GM19238 (cell line): ENCODE measurements at regions not wholly inside any gene's neighbourhood (a gene's known extent, or its start where the extent isn't known, plus 50 kb on each side); places are given as distances from the start of the nearest gene placed in this dataset.

Experiments
- DNase-seq: peaks from one replicate; pipeline ENCODE4 v3.0.0; 2011; ENCODE audit warnings: low spot score; ENCODE audit not compliant: insufficient read length

GRCh38 chr4:31052519-31052918 is 332.4 kb downstream of the PCDH7 start:
- no peak for DNase-seq

GRCh38 chr4:31053451-31053850 is 333.3 kb downstream of the PCDH7 start:
- DNase-seq: no peak

- DNase-seq: no peak
These were observed 334.1 kb downstream of the PCDH7 start for GRCh38 chr4:31054295-31054694.

DNA sequence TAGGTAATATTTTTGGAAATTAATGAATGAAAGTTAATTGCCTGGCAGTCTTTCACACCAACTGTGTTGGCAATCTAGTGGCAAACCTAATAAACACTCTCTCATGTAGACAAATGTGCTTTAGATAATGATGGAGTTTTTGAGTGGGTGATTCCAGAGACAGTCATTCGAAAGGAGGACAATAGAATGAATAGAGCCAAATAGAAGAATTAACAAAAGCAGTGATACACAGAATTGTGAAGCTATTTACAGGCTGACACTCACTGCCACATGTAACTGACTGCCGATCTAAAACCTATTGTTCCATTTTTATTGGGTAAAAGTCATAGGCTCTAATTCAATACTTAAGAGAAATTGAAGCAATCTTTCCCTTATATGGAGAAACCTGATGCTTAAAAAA is 338.5 kb downstream of the PCDH7 start:
- DNase-seq: no peak

- no peak for DNase-seq
These were observed 339.8 kb downstream of the PCDH7 start for GRCh38 chr4:31059753-31060522.

- no peak for DNase-seq
These were observed 344.9 kb downstream of the PCDH7 start for GRCh38 chr4:31065086-31065485.

GRCh38 chr4:31068257-31069075 is 348.3 kb downstream of the PCDH7 start:
- DNase-seq: no peak

DNA sequence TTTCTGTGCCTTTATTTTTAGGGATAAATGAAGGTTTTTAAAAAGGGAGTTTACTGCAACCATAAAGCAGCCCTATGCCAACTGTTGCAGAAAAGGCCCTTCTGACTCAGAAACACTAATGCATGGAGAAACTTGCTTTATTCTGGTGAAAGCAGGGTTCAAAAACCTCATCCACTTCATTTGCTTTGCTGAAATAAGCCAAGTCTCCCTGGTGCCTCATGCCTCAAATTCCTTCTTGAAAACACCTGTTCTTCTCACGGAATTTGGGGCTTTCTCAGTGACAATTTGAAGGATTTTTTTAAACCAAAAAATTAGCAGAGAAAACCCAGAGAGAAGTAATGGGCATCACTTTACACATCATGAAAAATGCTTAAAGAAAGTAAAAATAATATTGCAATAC is 349.0 kb downstream of the PCDH7 start:
- no peak for DNase-seq

DNA sequence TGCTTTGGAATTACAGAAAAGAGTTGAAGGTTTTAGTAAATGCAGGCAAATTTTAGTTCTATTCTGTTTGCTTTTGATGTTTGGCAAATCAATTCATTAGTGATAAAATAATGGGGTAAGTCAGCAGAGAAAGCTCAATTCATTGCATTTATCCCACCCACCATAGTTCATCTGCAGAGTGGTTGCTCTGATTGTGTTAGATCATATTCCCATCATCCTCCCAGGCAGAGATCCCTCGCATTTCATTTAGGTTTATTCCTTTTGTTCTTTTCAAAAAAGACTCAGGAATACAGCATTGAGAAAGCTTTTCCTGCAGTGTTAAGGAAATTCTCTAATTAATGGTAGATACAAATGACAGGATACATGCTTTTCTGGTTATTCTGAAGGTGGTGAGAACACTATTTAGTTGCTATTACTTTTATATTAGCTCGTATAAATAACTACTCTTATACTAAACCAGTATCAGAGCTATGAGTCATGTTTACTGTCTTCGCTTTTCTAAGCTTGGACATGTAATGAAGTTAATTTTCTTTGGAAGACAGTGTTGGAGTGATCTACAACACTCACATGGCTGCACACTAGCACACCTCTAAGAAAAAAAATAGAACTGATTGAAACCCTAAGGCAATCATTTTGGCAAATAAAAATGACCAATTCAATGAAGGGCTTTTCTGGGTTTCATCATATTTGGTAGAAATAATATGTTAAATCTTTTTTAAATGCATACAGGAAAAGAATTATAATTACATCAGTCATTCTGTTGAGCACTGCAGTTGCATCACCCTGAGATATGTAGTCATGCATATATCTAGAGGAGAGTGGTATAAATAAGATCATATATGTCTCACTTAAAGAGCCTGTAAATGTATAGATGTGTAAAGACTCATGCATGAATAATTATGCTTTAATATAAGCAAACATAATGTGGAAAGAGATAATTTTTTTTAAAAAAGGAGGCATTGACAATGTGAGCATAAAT is 351.6 kb downstream of the PCDH7 start:
- DNase-seq: no peak

- DNase-seq: no peak
These were observed 355.8 kb downstream of the PCDH7 start for GRCh38 chr4:31075969-31076368.

- no peak for DNase-seq
These were observed 358.5 kb downstream of the PCDH7 start for GRCh38 chr4:31078661-31079060.

- DNase-seq: no peak
These were observed 360.7 kb downstream of the PCDH7 start for GRCh38 chr4:31080887-31081286.

DNA sequence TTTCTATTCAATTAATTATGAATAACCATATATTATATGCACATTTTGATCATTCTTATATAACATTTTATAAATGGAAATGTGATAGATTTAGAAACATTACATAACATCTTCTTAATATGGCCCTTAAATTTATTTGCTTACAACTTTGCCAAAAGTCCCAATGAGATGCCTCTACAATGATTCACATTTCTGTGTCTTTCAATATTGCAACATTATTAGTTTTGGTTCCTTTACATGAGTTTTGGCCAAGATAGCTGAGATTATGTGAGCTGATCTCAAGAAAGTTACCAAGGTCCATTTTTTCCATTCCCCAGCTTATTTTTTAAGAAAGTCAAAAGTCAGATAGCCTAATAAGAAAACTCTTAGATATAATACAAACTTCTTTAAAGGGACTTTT is 361.2 kb downstream of the PCDH7 start:
- DNase-seq: no peak

DNA sequence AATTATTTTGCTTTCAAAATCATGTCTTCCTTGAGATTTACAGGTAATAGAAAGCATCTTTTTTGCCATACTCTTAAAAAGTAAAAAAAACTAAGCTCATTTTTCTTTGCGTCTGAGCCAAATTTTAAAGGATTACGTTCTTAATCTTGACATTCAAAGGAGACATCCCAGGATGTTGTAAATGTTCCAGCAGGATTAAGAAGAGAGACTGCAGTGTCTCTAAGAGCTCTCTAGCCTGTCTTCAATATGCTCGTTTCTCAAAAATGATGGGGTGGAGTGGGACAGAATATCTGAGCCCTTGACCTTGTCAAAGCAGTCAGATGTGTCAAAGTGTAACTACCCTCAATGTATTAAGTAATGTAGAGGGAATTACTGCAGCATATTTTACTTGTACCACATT is 363.3 kb downstream of the PCDH7 start:
- no peak for DNase-seq

- no peak for DNase-seq
These were observed 364.7 kb downstream of the PCDH7 start for GRCh38 chr4:31084806-31085416.

DNA sequence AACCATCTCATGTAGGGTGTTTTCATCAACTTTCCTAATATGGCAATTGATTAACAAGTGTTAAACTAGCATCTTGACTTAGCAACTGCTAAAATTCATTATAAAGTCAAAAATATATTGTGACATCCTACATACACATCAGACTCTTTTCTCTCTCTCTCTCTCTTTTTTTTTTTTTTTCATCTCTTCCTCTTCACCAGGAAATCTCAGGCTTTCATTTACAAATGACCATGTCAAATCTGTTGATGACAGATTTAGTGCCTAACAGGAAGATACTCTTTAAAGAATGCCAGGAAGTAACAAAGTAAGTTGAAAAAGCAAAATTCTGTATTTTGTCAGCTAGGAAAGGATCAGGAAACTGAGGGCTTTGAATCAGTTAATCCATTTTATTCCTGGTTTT is 365.5 kb downstream of the PCDH7 start:
- no peak for DNase-seq

GRCh38 chr4:31086756-31087330 is 366.7 kb downstream of the PCDH7 start:
- DNase-seq: no peak

DNA sequence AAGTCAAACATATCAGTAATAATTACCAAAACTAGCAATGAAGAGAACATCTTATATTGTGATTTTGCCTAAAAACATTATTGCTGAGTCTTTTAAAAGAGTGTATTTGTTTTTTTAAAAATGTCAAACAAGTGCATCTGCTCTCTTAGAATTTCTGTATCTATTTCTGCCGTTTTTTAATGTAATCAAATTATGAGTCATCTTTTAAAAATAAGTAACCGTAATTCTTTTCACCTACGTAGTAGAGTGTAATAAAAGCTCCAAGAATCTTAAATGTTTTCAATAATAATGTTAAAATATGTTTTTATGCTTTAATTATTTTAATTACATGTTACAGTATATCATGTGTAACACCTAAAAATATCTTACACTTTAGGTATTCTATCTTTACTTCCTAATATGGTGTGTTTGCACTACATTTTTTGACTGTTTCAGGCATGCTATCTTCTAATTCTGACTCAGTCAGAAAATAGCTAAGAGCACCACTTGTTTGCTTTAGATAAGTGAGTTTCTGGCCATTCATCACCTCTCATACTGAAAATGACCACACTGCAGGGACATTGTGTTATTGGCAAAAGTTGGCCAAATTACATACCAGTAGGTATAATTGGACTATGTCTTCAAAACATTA is 368.5 kb downstream of the PCDH7 start:
- DNase-seq: no peak

- no peak for DNase-seq
These were observed 369.6 kb downstream of the PCDH7 start for GRCh38 chr4:31089815-31090214.

GRCh38 chr4:31094474-31094873 is 374.3 kb downstream of the PCDH7 start:
- DNase-seq: no peak
